ENCODE measurements at regions not wholly inside any gene's neighbourhood (a gene's known extent, or its start where the extent isn't known, plus 50 kb on each side); places are given as distances from the start of the nearest gene placed in this dataset.

- Mint-ChIP-seq H3K27ac (no peak overlapping the region), H3K36me3 (no peaks in the 10 kb centered on the region), H3K9me3 (peaks cover 2 to 8% (median 4%) of the 10 kb centered on the region in 7 donors), H3K27me3 (peaks cover 5% of the 10 kb centered on the region), H3K4me1 (no peaks in the 10 kb centered on the region), H3K4me3 (no peak overlapping the region)
- no peaks in the 10 kb centered on the region for H3K9me3 ChIP-seq (ENCODE audit: control insufficient read depth in 2 of 2, low read length in 2 of 2)
- no peak overlapping the region for H3K27ac ChIP-seq (ENCODE audit: insufficient read depth, low read length, poor library complexity, severe bottlenecking)
- ATAC-seq (ENCODE audit: low read depth in 2 of 2), result no peak
- no peaks in the 10 kb centered on the region for H3K36me3 ChIP-seq (ENCODE audit: control insufficient read depth, insufficient read depth, low read length)
- peaks cover 2% of the 10 kb centered on the region for H3K27me3 ChIP-seq (ENCODE audit: control insufficient read depth, insufficient read depth, low read length)
- H3K4me3 ChIP-seq (ENCODE audit: low read depth, low read length), result no peak overlapping the region
- no peak for DNase-seq
- H3K4me1 ChIP-seq (ENCODE audit: control insufficient read depth, insufficient read depth, low read length, poor library complexity, severe bottlenecking), result no peaks in the 10 kb centered on the region
Measured at GRCh38 chr10:113425008-113425407, 127.8 kb upstream of the HABP2 start.

GRCh38 chr10:113425541-113425951, 127.3 kb upstream of the HABP2 start:
- H3K9me3 ChIP-seq (ENCODE audit: control insufficient read depth in 2 of 2, low read length in 2 of 2), result no peaks in the 10 kb centered on the region
- H3K36me3 ChIP-seq (ENCODE audit: control insufficient read depth, insufficient read depth, low read length), result no peaks in the 10 kb centered on the region

GRCh38 chr10:113426181-113426877, 126.5 kb upstream of the HABP2 start:
- no peak overlapping the region for H3K27ac Mint-ChIP-seq
- H3K9me3 Mint-ChIP-seq, result peaks cover 0 to 8% (median 4%) of the 10 kb centered on the region in 7 donors
- Histone ChIP-seq H3K27ac (ENCODE audit: insufficient read depth, low read length, poor library complexity, severe bottlenecking) (no peak overlapping the region), H3K9me3 (ENCODE audit: control insufficient read depth in 2 of 2, low read length in 2 of 2) (no peaks in the 10 kb centered on the region), H3K27me3 (ENCODE audit: control insufficient read depth, insufficient read depth, low read length) (peaks cover 2% of the 10 kb centered on the region), H3K4me3 (ENCODE audit: low read depth, low read length) (no peak overlapping the region), H3K4me1 (ENCODE audit: control insufficient read depth, insufficient read depth, low read length, poor library complexity, severe bottlenecking) (no peaks in the 10 kb centered on the region), H3K36me3 (ENCODE audit: control insufficient read depth, insufficient read depth, low read length) (no peaks in the 10 kb centered on the region)
- peaks cover 5% of the 10 kb centered on the region for H3K27me3 Mint-ChIP-seq
- no peak overlapping the region for H3K4me3 Mint-ChIP-seq
- no peaks in the 10 kb centered on the region for H3K36me3 Mint-ChIP-seq
- no peaks in the 10 kb centered on the region for H3K4me1 Mint-ChIP-seq
- no peak for ATAC-seq (ENCODE audit: low read depth in 2 of 2)
- DNase-seq, result no peak

More at GRCh38 chr10:113425541-113425951, 127.3 kb upstream of the HABP2 start:
- Mint-ChIP-seq H3K9me3 (peaks cover under 1 to 6% (median 3%) of the 10 kb centered on the region in 7 donors), H3K27ac (no peak overlapping the region), H3K4me3 (no peak overlapping the region), H3K36me3 (no peaks in the 10 kb centered on the region), H3K27me3 (peaks cover 5% of the 10 kb centered on the region), H3K4me1 (no peaks in the 10 kb centered on the region)
- H3K4me3 ChIP-seq (ENCODE audit: low read depth, low read length), result no peak overlapping the region
- peaks cover 2% of the 10 kb centered on the region for H3K27me3 ChIP-seq (ENCODE audit: control insufficient read depth, insufficient read depth, low read length)
- H3K27ac ChIP-seq (ENCODE audit: insufficient read depth, low read length, poor library complexity, severe bottlenecking), result no peak overlapping the region
- H3K4me1 ChIP-seq (ENCODE audit: control insufficient read depth, insufficient read depth, low read length, poor library complexity, severe bottlenecking), result no peaks in the 10 kb centered on the region
- ATAC-seq (ENCODE audit: low read depth in 2 of 2), result no peak
- DNase-seq, result no peak

- no peaks in the 10 kb centered on the region for H3K36me3 Mint-ChIP-seq
- H3K9me3 ChIP-seq (ENCODE audit: control insufficient read depth in 2 of 2, low read length in 2 of 2), result no peaks in the 10 kb centered on the region
- H3K4me3 ChIP-seq (ENCODE audit: low read depth, low read length), result no peak overlapping the region
- peaks cover 5% of the 10 kb centered on the region for H3K27me3 Mint-ChIP-seq
- no peaks in the 10 kb centered on the region for H3K4me1 ChIP-seq (ENCODE audit: control insufficient read depth, insufficient read depth, low read length, poor library complexity, severe bottlenecking)
- peaks cover 2% of the 10 kb centered on the region for H3K27me3 ChIP-seq (ENCODE audit: control insufficient read depth, insufficient read depth, low read length)
- H3K9me3 Mint-ChIP-seq, result peaks cover 0 to 8% (median 3%) of the 10 kb centered on the region in 7 donors
- H3K27ac ChIP-seq (ENCODE audit: insufficient read depth, low read length, poor library complexity, severe bottlenecking), result no peak overlapping the region
- H3K4me1 Mint-ChIP-seq, result no peaks in the 10 kb centered on the region
- ATAC-seq (ENCODE audit: low read depth in 2 of 2) (no peak), DNase-seq (no peak)
- H3K36me3 ChIP-seq (ENCODE audit: control insufficient read depth, insufficient read depth, low read length), result no peaks in the 10 kb centered on the region
- H3K4me3 Mint-ChIP-seq, result no peak overlapping the region
- H3K27ac Mint-ChIP-seq, result no peak overlapping the region
Measured at GRCh38 chr10:113427236-113427735, 125.6 kb upstream of the HABP2 start.

GRCh38 chr10:113427811-113428558, 124.9 kb upstream of the HABP2 start:
- peaks cover 2% of the 10 kb centered on the region for H3K27me3 ChIP-seq (ENCODE audit: control insufficient read depth, insufficient read depth, low read length)
- no peaks in the 10 kb centered on the region for H3K36me3 Mint-ChIP-seq
- H3K4me1 ChIP-seq (ENCODE audit: control insufficient read depth, insufficient read depth, low read length, poor library complexity, severe bottlenecking), result no peaks in the 10 kb centered on the region
- H3K36me3 ChIP-seq (ENCODE audit: control insufficient read depth, insufficient read depth, low read length), result no peaks in the 10 kb centered on the region
- H3K9me3 ChIP-seq (ENCODE audit: control insufficient read depth in 2 of 2, low read length in 2 of 2), result no peaks in the 10 kb centered on the region
- no peak overlapping the region for H3K27ac ChIP-seq (ENCODE audit: insufficient read depth, low read length, poor library complexity, severe bottlenecking)
- H3K27ac Mint-ChIP-seq, result no peak overlapping the region
- H3K27me3 Mint-ChIP-seq, result peaks cover 5% of the 10 kb centered on the region
- H3K4me3 ChIP-seq (ENCODE audit: low read depth, low read length), result no peak overlapping the region
- H3K4me3 Mint-ChIP-seq, result no peak overlapping the region
- H3K9me3 Mint-ChIP-seq, result peaks cover 0 to 8% (median 3%) of the 10 kb centered on the region in 7 donors
- H3K4me1 Mint-ChIP-seq, result no peaks in the 10 kb centered on the region
- no peak for ATAC-seq (ENCODE audit: low read depth in 2 of 2)
- no peak for DNase-seq

GRCh38 chr10:113430634-113431397, 122.0 kb upstream of the HABP2 start:
- Mint-ChIP-seq H3K36me3 (no peaks in the 10 kb centered on the region), H3K27ac (no peak overlapping the region), H3K9me3 (peaks cover 0 to 9% (median 1%) of the 10 kb centered on the region in 7 donors), H3K27me3 (no peaks in the 10 kb centered on the region), H3K4me1 (no peaks in the 10 kb centered on the region), H3K4me3 (no peak overlapping the region)
- Histone ChIP-seq H3K27me3 (ENCODE audit: control insufficient read depth, insufficient read depth, low read length) (no peaks in the 10 kb centered on the region), H3K4me3 (ENCODE audit: low read depth, low read length) (no peak overlapping the region), H3K9me3 (ENCODE audit: control insufficient read depth in 2 of 2, low read length in 2 of 2) (no peaks in the 10 kb centered on the region), H3K27ac (ENCODE audit: insufficient read depth, low read length, poor library complexity, severe bottlenecking) (no peak overlapping the region), H3K36me3 (ENCODE audit: control insufficient read depth, insufficient read depth, low read length) (no peaks in the 10 kb centered on the region), H3K4me1 (ENCODE audit: control insufficient read depth, insufficient read depth, low read length, poor library complexity, severe bottlenecking) (no peaks in the 10 kb centered on the region)
- no peak for DNase-seq
- no peak for ATAC-seq (ENCODE audit: low read depth in 2 of 2)

GRCh38 chr10:113431398-113432160, 121.3 kb upstream of the HABP2 start:
- H3K27ac ChIP-seq (ENCODE audit: insufficient read depth, low read length, poor library complexity, severe bottlenecking), result no peak overlapping the region
- no peak overlapping the region for H3K27ac Mint-ChIP-seq
- no peaks in the 10 kb centered on the region for H3K4me1 ChIP-seq (ENCODE audit: control insufficient read depth, insufficient read depth, low read length, poor library complexity, severe bottlenecking)
- H3K4me1 Mint-ChIP-seq, result no peaks in the 10 kb centered on the region
- H3K4me3 Mint-ChIP-seq, result no peak overlapping the region
- H3K36me3 ChIP-seq (ENCODE audit: control insufficient read depth, insufficient read depth, low read length), result no peaks in the 10 kb centered on the region
- no peaks in the 10 kb centered on the region for H3K36me3 Mint-ChIP-seq
- ATAC-seq (ENCODE audit: low read depth in 2 of 2) (no peak), DNase-seq (no peak)
- no peak overlapping the region for H3K4me3 ChIP-seq (ENCODE audit: low read depth, low read length)
- peaks cover 0 to 9% (median 1%) of the 10 kb centered on the region in 7 donors for H3K9me3 Mint-ChIP-seq
- H3K27me3 Mint-ChIP-seq, result no peaks in the 10 kb centered on the region
- H3K9me3 ChIP-seq (ENCODE audit: control insufficient read depth in 2 of 2, low read length in 2 of 2), result no peaks in the 10 kb centered on the region
- no peaks in the 10 kb centered on the region for H3K27me3 ChIP-seq (ENCODE audit: control insufficient read depth, insufficient read depth, low read length)
